ENCODE measurements at regions not wholly inside any gene's neighbourhood (a gene's known extent, or its start where the extent isn't known, plus 50 kb on each side); places are given as distances from the start of the nearest gene placed in this dataset.
"Not testable (repeated sequence)": the region's sequence is repeated elsewhere in the genome, so short reads cannot be mapped to it uniquely, and the experiment has no call there.

DNA sequence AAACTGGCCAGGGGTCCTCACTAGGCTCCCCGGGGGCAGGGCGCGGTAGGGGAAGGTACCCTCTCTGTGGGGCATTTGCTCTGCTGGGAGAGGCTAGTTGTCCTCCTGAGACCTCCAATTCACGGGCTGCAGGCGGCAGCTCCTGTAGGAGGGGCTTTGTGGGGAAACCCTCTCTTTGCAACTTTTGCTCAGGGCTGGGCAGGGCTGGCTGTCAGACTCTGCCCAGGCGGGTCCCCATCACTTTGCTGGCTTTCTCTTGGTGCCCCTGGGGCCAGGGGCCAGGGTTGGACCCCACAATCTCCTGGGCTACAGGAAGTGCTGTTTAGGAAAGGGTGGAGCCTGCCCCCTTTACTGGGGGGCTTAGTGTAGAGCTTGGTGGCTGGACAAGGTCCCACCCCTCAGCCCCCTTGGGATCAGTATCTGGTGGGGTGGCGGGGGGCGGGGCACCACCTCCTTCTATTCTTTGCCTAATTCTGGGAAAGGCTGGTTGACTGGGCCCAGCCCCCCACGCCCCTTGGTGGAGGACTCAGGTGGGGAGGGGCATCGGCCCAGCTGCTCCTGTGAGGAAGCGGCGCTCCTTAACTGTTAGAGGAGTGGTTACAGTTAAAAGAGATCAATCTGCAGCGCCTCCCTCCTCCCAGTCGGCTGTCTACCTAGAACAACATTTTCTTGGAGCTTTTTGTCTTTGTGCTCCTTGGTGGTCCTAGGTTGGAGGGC, 918.7 kb downstream of the AACS start:
- no peak for DNase-seq (ENCODE audit: low read depth in 2 of 2)

DNA sequence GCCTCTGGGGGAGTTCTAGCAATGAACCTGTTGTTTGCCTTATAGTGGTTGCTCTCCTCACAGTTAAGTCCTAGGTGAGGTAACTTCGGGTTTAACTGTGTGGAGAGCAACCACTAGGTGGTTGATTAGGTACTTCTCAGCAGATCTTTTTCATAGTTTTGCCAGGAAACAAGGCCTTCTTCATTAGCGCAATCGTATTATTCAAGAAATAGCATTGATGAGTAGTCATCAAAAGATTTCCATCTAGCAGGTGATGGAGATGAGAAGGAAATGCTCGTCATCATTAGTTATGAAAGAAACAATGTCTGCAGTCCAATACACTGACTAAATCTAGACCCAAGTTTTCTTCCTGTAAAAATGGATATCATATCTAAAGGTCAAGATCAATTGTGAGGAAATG, 923.3 kb downstream of the AACS start:
- no peak for DNase-seq (ENCODE audit: low read depth in 2 of 2)

DNA sequence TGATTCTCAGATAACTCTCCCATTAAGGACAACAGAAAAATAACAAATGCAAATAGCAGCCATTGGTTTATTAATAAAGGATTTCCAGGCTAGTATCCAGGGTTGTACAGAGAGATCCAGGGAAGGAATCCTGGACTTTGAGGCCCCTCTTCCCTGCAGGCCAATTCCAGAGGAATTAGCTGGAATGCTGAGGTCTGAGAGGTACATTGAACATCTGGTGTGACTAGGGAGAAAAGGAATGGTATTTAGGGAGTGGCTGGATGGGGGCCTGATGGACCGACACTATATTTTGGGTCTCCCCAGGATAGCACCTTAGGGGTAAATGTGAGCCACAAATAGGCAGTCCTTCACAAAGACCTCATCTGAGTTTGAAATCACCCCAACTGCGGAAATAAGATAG, 924.5 kb downstream of the AACS start:
- no peak for DNase-seq (ENCODE audit: low read depth in 2 of 2)

DNA sequence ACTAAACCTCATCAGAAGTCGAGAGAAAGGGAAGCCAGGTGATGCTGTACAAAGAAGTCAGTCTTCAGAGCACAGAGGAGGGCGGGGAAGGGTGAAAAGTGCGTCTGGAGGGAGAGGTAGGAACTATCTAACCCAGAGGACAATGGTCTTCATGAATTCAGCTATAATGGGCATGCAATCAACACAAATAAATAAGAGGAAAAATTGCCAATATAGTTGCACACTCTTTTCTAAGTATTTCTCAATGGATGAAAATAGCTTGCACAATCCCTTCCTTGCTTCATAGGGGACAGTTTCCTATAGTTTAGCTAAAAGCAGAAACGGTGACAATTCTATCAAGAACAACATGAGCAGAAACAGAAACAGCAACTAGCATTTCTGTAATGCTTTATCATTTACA, 931.2 kb downstream of the AACS start:
- no peak for DNase-seq (ENCODE audit: low read depth in 2 of 2)

DNA sequence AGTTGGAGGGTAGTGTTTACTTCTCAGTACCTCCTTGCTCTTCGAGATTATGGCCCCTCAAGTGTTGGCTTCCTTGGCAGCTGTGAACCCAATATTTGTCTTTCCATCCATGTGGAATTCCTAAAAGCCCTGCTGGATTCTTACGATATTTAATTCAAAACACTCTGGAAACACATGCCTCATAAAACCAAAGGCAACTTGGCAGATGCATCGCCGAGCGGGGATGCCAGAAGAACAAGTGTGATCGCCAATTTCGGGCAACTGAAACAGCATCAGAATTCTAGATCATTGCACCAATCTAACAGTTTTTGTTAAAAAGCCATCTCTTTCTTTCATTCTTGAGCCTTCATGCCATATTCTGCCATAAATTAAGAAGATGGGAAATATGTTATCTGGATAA, 934.4 kb downstream of the AACS start:
- DNase-seq (ENCODE audit: low read depth in 2 of 2): no peak

DNA sequence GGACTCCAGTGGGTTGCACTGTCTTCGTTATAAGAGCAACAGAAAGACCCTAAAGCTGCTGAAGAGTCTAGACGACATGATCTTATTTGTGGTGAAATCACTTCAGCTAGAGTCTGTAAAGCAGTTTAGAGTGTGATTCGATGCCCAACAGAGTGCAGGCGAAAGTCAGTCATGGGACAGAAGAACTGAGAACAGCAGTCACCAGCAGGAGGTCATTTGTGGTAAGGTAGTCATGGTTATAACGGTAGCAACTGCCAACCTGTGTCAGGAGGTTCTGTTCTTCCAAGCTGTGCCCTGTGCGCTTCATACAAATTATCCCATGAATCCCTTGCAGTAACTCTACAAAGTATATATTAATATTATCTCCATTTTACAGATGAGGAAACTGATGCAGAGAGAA, 954.1 kb downstream of the AACS start:
- no peak for DNase-seq (ENCODE audit: low read depth in 2 of 2)

DNA sequence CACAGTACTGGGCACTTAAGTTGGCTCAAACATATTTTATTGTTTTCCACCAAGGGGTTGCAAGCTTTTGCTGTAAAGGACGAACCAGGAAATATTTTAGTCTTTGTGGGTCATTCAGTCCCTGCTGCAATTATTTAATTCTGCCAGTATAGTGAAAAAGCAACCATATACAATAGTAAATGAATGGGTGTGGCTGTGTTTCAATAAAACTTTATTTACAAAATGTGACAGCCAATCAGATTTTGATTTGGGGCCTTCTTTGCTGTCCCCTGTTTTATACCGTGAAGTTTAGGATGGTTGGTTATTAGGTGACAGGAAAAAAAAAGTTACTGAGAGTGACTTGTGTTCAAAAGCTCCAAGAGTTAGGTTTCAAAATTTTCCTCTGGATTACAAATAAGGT, 956.4 kb downstream of the AACS start:
- no peak for DNase-seq (ENCODE audit: low read depth in 2 of 2)

DNA sequence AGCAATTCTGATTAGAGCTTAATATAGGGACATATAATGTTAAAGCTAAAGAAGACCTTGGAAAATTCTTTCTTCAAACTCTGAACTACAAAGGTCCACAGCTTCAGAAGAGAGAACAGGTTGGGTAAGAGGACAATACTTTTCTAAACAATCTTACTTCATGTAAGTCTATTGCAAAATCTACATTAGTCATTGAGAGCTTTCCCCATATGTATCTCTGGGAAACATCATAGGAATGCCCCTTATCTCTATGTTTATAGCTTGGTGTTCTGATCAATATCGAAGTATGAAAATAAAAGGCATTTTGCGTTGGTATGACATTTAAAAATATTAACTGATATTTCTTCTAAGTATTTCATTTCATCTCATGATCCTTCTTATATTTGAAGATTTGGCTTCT, 962.6 kb downstream of the AACS start:
- no peak for DNase-seq (ENCODE audit: low read depth in 2 of 2)

DNA sequence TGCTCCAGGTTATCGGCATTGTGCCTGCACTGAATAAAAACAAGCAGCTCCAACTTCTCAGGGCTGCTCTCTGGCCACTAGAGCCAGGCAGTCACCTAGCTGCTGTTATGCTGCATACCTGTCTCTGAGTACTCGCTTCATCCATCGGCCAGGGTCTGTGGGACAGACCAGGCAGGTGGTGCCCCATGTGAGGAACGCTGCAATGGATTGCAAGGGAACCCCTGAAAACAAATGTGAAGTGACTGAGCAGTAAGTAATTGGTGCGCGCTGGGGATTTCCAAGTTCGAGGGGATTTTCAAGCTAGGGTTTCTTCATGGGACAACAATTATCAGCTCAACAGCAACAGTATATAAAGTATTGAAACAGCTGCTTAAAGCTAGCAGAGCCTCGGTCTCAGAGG, 965.3 kb downstream of the AACS start:
- no peak for DNase-seq (ENCODE audit: low read depth in 2 of 2)

DNA sequence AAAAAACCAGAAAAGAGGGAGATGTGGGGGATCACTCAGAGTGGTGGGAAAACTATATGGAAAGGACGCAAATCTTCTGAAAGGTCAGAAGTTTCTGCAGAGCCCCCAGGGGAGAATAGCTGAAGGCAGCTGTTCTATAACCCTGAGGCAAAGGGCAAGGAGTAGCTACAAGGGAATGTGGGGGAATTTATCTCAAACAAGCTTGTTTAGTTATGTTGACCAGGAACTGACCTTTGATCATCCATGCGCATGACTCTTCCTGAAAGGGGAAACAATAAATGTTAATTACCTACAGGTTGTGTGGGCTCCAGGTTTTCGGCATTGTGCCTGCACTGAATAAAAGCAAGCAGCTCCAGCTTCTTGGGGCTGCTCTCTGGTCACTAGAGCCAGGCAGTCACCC, 968.5 kb downstream of the AACS start:
- DNase-seq (ENCODE audit: low read depth in 2 of 2): no peak

DNA sequence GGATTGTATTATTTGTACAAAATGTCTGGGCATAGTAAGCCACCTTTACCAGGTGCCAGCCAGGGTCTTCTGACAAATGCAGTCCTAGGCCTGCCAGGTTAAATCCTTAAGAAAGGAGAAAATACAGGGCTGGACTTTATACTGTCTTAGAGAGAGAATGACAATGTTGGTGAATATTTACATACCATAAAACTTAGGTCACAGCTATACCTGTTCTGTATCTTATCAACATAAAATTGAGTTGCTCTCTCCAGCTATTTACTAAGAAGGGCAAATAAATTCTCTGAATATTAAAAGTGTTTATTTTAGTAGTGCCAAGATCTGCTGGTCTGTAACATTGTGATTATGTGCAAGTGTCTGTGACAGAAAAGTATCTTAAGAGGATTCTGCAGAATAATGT, 971.1 kb downstream of the AACS start:
- DNase-seq (ENCODE audit: low read depth in 2 of 2): no peak

DNA sequence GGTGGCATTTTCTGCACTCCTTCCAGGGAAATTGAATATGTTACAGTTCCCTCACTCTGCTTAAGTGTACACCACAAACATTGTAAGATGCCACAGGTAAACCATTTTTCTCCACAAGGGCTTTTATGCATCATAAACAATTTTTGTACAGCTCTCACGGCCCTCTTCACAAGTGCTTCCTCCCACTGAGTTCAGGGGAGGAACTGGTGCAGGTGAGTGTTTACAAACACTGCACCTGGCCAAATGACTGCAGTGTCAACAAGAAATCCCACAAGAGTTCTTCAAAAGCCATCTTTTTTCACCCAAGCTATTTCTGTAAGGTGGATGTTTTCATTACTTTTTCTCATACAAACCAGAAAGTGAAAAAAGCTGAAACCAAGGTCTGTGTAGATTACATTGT, 973.2 kb downstream of the AACS start:
- DNase-seq (ENCODE audit: low read depth in 2 of 2): no peak

DNA sequence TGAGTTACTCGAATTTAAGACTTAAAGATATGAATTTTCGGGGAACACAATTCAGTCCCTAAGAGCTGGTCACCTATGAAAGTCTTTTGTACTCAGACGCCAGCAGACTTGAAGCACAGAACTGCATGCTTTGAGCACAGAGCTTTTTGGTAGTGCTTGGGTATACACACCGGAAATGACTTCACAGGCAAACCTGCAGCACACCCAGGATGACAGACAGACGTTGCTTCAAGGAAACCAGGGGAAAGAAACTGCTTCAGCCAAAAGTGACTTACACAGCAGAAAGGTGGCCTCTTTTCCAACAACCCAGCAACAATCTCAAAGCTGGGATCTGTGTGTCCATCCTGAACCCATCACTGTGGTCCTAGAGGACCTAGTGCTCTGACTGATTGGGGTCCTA, 975.1 kb downstream of the AACS start:
- DNase-seq (ENCODE audit: low read depth in 2 of 2): no peak

DNA sequence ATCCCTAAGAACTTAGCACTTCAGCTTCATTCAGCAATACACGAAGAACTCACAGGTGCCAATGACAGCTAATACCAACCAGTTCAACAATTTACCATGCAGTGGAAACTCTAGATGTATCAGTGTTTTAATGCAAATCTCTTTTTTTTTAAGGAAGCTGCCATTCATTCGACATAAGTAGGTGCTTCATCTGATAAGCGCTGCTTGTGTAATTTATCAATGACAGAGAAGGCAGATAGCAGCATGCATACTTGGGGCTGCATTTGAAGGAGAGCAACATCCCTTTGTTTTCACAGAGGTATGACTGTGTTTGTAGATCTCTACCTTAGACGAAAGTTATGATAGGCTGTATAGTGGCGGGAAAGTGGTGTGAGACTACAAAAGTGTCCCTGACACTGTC, 977.1 kb downstream of the AACS start:
- no peak for DNase-seq (ENCODE audit: low read depth in 2 of 2)

DNA sequence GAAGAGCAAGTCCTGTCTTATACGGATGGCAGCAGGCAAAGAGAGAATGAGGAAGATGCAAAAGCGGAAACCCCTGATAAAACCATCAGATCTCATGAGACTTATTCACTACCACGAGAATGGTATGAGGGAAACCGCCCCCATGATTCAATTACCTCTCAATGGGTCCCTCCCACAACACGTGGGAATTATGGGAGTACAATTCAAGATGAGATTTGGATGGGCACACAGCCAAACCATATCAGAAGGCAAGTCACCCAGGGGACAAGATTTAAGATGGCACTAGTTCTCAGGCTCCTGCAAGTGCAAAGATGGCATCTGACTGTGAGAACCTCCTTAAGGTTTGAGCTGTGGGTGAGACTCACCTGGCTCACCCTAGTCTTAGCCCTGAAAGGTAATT, 984.3 kb downstream of the AACS start:
- not testable (repeated sequence) for DNase-seq (ENCODE audit: low read depth in 2 of 2)

DNA sequence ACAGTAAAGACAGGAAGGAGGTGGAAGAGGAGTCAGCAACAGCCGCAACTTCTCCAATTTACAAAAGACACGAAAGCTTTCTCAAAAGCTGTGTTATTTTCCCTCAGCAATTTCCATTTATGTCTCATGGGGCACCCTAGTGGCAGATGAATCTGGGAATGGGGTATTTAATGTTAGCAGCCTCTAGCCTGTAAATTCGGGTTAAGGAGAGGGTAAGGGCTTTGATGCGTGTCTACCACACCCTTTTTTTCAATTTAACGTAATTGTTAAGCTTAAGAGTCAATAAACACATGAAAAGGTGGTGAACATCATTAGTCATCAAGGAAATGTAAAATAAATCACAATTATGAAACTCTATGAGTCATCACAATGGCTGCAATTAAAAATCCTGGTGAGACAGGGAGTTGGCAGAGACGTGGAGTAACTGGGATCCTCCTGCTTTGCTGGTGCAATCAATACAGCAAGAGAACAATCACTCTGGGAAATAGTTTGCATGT, 986.4 kb downstream of the AACS start:
- no peak for DNase-seq (ENCODE audit: low read depth in 2 of 2)

DNA sequence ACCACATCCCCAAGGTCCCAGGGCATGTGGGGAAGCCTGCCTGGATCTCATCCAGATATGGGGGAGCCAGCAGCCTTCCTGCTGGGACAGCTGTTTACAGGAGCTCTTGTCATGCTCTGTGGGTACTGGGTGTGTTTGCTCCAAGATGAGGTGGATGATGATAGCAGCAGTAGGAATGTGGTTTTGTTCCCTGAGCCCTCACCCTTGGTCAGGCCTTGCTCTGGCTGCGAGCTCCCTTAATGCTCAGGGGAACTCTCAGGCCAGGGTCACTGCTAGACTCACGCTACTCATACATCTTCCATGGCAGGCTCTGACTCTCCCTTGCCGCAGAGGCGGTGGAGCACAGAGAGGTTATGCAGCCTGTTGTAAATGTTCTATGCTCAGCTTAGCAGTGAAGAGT, 990.3 kb downstream of the AACS start:
- DNase-seq (ENCODE audit: low read depth in 2 of 2): no peak

DNA sequence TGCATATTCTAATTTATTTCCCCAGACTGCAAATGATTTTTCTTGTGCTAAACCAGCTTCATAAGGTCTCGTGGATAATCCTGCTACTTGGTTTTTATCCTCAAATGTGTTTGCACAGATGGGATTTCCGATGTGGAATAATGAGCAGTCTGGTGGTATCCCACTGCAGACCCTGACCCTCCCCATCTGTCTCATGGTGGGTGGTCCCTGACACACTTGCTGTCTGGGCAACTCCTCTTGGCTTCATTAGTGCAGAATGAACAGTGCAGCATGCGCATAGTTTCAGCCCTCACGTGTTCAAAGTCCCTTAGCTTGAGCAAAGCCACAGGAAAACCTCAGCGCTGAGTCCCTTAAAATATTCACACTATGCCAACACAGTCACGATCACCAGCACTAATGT, 996.5 kb downstream of the AACS start:
- no peak for DNase-seq (ENCODE audit: low read depth in 2 of 2)

DNA sequence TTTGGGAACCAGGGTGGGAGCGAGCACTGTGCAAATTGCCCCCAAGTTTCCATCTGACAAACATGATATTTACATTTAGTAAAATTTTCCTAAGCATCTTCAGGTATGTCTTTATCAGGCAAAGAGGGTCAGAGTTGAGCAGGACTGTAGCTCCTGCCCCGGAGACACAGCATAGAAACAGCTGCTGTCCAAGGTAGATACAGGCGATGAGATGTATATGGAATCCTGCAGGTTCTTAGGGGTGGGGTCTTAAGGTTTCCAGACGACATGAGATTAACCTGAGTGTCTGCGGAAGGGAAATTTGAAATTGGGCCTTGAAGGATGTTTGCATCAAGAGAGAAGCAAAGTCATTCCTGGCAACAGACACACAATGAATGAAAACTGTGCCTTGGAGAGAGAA, 998.8 kb downstream of the AACS start:
- no peak for DNase-seq (ENCODE audit: low read depth in 2 of 2)

DNA sequence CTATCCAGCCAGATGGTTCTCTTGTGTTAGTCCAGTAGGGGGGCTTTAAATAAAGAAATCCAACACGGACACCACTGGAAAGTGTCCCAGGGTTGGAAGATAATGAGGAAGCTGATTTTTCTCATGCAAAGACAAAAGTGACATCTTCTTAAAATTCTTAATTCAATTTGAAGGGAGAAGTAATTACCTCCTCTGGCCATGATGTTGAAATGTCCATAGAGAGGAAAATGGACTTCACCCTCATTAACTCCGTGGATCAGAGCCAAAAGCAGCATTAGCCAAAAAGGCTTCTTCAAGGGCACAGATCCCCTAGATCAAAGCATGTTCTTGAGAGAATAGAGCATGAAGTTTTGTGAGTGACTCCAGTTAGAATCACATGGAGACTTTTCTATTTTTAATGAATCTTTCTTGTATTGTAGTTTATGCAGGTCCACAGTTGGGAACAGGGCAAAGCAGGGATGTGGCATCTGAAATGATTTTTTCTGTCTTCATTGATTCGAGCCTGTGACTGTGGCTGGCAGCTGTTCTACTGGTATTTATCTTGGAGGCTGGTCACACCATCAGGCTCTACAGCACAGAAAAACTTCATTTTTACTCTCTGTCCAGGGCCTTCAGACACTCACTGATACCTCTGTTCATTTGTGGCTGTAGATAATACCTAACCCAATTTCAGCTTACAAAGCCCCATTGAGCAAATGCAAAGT, 1002.5 kb downstream of the AACS start:
- no peak for DNase-seq (ENCODE audit: low read depth in 2 of 2)

DNA sequence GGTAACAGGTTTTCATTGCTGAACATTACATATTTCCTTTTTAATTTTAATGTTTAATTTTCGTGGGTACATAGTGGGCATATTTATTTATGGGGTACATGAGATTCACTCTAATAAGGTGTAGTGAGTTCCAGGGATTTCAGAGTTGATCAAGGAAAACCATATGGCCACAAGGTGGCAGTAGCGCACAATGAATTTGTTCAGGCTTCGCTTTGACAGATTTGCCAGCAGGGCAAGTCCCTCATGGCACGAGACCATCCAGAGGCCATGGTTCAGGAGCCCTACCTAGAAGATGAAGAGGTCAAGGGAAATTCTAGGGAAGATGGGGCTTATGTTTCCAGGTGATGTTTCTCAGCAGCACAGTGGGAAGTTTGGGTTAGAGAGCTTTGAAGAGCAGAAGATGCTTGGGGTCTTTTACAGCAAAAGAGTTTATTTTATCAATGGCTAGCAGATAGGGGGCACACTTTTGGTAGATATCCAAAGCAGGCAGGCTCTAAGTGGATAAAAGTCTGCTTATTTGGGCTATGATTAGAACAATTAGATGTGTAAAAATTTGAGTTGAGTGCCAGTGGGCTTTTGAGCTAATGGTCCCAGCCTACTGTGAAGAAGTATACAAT, 1004.4 kb downstream of the AACS start:
- no peak for DNase-seq (ENCODE audit: low read depth in 2 of 2)

DNA sequence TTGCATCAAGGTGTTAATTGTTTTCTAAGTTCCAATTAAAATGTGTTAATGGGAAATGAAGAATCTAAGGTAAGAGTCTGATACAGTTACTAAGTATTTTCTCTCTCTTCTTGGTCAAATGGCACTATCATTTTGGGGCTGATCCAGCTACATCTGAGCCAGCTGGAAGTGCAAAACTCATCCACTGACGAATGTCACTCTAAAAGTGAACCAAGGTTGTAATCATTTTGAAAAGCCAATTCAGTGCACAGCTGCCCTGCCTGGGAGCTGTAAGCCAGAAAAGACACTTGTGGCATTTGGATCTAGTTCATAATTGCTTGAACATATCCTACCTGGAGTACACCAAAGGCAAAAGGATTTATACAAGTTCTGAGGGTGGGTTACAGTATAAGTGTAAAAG, 1011.3 kb downstream of the AACS start:
- no peak for DNase-seq (ENCODE audit: low read depth in 2 of 2)

DNA sequence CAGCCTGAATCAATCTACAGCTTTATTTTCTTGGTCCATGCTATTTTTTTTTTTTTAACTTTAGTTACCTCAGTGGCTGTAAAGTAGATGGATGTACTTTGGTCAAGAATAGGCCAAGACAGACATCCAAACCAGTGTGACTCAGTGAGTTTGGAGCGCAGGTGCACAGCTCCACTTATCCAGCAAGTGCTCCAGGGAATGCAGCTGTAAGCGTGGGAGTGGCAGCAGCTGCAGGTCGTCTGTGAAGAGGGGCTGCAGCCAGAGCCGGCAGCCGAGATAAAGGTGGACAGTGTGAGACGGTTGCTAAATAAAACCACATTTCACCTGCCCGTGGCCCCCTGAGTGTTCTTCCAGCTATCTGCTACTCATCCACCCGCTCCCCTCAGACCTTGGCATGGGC, 1018.7 kb downstream of the AACS start:
- DNase-seq (ENCODE audit: low read depth in 2 of 2): no peak
